H1 (cell line): ENCODE measurements at regions not wholly inside any gene's neighbourhood (a gene's known extent, or its start where the extent isn't known, plus 50 kb on each side); places are given as distances from the start of the nearest gene placed in this dataset.

Experiments used
- GABPA ChIP-seq: IDR thresholded peaks from 2 replicates; pipeline ENCODE4 v1.6.1; 2011; ENCODE audit warnings: mild to moderate bottlenecking, low read length, moderate library complexity, borderline replicate concordance; ENCODE audit not compliant: insufficient read depth
- JUND ChIP-seq: IDR thresholded peaks from 2 replicates; pipeline ENCODE4 v1.6.1; 2011; ENCODE audit warnings: mild to moderate bottlenecking, improper control_type of control experiment, low read length
- TF ChIP-seq, protein P1 (sequence below): fragments of 300-600 bp; sonication (generic); IDR thresholded peaks from 2 replicates; pipeline ENCODE4 v1.7.1; 2012; ENCODE audit warnings: low read length, moderate library complexity, mild to moderate bottlenecking, inconsistent platforms; ENCODE audit not compliant: insufficient replicate concordance

- TF ChIP-seq, protein P1, sequence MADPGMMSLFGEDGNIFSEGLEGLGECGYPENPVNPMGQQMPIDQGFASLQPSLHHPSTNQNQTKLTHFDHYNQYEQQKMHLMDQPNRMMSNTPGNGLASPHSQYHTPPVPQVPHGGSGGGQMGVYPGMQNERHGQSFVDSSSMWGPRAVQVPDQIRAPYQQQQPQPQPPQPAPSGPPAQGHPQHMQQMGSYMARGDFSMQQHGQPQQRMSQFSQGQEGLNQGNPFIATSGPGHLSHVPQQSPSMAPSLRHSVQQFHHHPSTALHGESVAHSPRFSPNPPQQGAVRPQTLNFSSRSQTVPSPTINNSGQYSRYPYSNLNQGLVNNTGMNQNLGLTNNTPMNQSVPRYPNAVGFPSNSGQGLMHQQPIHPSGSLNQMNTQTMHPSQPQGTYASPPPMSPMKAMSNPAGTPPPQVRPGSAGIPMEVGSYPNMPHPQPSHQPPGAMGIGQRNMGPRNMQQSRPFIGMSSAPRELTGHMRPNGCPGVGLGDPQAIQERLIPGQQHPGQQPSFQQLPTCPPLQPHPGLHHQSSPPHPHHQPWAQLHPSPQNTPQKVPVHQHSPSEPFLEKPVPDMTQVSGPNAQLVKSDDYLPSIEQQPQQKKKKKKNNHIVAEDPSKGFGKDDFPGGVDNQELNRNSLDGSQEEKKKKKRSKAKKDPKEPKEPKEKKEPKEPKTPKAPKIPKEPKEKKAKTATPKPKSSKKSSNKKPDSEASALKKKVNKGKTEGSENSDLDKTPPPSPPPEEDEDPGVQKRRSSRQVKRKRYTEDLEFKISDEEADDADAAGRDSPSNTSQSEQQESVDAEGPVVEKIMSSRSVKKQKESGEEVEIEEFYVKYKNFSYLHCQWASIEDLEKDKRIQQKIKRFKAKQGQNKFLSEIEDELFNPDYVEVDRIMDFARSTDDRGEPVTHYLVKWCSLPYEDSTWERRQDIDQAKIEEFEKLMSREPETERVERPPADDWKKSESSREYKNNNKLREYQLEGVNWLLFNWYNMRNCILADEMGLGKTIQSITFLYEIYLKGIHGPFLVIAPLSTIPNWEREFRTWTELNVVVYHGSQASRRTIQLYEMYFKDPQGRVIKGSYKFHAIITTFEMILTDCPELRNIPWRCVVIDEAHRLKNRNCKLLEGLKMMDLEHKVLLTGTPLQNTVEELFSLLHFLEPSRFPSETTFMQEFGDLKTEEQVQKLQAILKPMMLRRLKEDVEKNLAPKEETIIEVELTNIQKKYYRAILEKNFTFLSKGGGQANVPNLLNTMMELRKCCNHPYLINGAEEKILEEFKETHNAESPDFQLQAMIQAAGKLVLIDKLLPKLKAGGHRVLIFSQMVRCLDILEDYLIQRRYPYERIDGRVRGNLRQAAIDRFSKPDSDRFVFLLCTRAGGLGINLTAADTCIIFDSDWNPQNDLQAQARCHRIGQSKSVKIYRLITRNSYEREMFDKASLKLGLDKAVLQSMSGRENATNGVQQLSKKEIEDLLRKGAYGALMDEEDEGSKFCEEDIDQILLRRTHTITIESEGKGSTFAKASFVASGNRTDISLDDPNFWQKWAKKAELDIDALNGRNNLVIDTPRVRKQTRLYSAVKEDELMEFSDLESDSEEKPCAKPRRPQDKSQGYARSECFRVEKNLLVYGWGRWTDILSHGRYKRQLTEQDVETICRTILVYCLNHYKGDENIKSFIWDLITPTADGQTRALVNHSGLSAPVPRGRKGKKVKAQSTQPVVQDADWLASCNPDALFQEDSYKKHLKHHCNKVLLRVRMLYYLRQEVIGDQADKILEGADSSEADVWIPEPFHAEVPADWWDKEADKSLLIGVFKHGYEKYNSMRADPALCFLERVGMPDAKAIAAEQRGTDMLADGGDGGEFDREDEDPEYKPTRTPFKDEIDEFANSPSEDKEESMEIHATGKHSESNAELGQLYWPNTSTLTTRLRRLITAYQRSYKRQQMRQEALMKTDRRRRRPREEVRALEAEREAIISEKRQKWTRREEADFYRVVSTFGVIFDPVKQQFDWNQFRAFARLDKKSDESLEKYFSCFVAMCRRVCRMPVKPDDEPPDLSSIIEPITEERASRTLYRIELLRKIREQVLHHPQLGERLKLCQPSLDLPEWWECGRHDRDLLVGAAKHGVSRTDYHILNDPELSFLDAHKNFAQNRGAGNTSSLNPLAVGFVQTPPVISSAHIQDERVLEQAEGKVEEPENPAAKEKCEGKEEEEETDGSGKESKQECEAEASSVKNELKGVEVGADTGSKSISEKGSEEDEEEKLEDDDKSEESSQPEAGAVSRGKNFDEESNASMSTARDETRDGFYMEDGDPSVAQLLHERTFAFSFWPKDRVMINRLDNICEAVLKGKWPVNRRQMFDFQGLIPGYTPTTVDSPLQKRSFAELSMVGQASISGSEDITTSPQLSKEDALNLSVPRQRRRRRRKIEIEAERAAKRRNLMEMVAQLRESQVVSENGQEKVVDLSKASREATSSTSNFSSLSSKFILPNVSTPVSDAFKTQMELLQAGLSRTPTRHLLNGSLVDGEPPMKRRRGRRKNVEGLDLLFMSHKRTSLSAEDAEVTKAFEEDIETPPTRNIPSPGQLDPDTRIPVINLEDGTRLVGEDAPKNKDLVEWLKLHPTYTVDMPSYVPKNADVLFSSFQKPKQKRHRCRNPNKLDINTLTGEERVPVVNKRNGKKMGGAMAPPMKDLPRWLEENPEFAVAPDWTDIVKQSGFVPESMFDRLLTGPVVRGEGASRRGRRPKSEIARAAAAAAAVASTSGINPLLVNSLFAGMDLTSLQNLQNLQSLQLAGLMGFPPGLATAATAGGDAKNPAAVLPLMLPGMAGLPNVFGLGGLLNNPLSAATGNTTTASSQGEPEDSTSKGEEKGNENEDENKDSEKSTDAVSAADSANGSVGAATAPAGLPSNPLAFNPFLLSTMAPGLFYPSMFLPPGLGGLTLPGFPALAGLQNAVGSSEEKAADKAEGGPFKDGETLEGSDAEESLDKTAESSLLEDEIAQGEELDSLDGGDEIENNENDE = no peak
- TF ChIP-seq JUND (no peak), GABPA (no peak)
These were observed 141.8 kb downstream of the IL20RB start (continued) for GRCh38 chr3:137099364-137100219.
